ENCODE measurements at regions not wholly inside any gene's neighbourhood (a gene's known extent, or its start where the extent isn't known, plus 50 kb on each side); places are given as distances from the start of the nearest gene placed in this dataset.
"Not testable (repeated sequence)": the region's sequence is repeated elsewhere in the genome, so short reads cannot be mapped to it uniquely, and the experiment has no call there.

DNA sequence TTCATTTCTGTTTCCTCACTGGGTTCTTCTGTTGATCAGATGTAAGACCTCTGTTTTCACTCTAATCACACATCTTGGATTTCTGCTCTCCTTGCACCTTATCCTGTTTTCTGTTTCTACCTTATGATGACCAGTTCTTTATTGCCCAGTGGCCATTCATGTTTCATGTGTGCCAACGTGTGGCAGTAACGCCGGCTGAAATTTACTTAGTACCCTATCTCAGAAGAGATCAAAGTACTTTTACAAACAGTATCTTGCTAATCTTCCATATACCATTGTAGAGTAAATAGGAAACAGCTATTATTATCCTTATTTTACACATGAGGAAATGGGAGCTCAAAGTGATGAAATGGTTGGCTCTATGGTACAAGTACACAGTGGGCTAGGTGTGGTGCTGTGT, 74.0 kb downstream of the GATA3 start:
- no peak for DNase-seq (ENCODE audit: low read depth)

DNA sequence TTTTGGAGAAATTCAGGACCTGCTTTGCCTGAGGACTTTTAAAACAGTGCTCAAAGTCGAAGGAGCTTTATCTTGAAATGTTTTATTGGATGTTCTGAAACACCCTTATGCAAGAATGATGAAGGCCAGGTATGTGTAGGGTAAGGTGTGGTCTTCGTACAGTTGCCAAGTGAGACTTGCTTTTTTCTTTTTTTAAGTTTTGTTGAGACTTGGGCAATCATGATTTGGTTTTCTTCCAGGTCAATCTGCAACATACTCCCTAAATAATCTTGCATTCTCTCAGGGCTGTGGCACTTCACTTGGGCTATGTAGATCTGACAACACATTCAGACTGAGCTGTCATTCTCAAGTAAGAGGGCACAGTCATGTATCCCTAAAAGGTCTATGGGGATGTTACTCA, 75.0 kb downstream of the GATA3 start:
- no peak for DNase-seq (ENCODE audit: low read depth)

DNA sequence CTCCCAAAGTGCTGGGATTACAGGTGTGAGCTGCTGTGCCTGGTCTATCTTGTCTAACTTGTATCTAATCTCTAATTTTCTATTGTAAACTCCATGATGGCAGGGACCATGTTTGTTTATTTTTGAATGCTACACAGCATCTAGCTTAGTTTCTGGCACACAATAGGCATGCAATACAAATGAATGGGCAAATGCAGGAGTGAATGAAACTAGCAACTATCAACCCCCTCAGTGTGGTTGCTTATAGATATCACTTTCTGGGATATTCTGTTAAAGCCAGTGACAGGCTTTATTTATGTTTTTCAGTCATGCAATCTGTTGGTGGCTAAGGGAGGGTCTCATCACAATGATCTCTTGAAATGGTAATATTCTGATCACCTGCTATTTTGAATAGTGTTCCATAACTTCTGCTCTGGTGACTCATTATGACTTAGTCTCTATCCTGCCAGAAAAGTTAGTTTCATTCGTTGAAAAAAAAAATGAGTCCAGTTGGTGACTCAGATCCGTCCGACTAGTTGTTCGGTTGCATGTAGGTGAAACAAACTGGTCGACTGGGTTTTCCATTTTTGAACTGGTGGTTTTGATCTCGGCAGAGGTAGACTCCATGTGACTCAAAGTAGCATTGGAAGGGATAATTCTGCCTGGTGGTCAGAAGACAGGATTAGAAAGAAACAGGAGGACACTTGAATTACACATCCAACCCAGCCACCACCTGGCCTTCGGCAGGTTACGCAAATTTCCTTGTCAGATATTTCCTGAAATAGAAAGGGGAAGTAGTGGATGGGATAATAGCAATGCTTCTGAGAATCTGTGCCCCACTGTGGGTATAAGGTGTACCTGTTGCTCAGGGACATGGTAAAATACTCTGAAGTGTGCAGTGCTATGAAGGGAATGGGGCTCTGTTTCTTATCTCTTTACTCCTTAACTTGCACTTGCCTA, 76.8 kb downstream of the GATA3 start:
- peak; percentile 93 for DNase-seq (ENCODE audit: low read depth)

DNA sequence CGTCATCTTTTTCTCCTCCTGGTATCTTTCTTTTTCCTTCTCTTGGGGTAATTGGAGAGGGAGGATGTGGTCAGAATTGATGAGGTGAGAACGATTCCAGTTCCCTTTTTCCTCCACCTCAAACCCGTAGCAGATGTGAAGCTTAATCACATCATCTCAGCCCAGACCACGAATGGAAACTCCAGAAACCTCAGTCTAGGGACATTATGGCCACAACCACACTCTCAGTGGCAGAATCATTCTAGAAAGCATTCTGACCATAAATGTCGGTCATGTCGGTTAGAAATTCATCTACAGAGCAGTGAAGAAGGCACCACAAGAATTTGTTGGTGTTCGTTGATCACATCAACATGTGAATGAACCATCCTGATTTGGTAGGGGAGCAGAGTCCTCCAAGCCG, 78.7 kb downstream of the GATA3 start:
- DNase-seq (ENCODE audit: low read depth): peak; percentile 94

DNA sequence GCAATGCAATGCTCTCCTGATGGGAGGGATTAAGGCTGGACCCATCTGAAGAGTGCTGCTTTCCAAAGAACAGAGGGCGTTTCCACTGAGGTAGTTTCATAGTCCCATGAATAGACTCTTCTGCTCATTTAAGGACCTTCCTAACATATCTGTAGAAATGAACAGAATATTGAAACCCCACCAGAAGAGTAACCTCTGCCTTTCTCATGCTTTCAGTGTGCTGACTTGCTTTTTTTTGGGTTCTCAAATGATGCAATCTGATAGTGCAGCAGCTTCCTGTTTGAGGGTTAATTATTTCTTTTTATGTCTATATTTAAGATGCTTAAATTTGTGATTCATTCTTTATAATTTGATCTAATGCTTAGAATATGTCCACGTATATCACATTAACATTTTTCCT, 82.2 kb downstream of the GATA3 start:
- DNase-seq (ENCODE audit: low read depth): no peak

DNA sequence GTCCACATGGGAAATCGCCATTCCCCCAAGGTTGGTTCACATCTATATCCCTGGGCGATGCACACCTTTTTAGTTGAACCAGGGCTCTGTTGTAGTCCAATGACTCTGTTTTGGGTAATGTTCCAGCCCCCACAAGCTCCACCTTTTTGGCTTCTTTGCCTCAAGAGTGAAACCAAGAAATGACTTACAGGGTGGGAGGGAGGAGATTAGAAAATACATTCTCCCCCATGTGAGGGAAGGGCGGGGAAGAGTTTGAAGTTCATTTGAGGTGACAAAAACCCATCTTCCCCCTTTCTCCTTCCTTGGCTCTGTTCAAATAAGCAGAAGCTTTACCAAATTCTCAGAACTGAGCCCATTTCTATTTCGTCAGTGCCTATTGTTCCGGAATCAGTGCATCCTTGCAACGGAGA, 82.8 kb downstream of the GATA3 start:
- DNase-seq (ENCODE audit: low read depth): peak; percentile 41

DNA sequence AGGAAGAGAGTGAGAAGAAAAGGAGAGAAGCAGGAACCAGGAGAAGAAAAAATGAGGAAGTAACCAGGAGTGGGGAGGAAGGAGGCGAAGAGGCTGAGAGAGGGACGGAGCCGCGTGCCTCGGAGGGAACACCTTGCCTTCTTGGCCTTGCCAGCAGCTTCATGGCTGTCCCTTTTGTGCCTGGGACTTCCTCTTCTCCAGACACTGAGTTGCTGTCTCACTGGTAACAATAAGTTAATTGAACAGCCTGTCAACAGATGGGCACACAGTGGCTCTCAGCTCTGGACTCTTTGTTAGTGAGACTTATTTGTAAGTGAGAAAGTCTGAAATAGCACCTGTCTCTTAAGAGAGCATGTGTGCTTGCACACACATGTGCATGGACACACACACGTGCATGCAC, 83.2 kb downstream of the GATA3 start:
- peak; percentile 49 for DNase-seq (ENCODE audit: low read depth)

DNA sequence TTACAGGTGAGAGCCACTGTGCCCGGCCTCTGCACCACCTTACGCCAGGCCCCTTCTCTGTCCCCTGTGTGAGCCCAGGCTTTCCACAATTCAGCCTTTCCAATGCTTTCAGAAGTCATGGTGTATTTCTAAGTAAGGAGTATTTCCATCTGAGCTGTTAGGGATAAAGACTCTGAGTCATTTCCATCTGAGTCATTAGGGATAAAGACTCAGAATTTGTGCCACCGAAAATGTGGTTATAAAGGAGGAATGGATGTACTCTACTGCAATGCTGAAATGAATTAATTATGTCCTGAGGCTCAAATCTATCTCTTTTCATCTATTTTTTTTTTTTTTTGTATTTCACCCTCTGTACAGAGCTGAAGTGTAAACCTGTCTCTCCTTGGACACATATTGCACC, 84.0 kb downstream of the GATA3 start:
- DNase-seq (ENCODE audit: low read depth): peak; percentile 95

DNA sequence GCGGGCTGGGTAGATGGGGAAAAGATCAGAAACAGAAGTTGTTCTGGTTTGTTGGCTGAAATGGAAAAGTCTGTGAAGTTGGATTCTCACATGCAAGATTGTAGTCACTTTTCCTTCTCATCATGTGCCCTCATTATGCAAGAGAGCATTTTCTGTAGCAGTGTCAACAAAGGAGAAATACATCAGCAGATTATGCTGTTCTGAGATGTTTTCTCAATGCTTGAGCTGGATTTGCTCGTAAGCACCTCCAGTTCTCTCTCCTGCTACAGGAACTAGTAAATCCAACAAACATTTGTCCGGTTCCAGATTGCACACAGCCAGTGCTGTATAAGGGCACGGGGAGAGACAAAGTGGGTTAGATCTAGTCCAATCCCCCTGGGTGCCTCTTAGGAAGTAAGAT, 90.0 kb downstream of the GATA3 start:
- DNase-seq (ENCODE audit: low read depth): no peak

DNA sequence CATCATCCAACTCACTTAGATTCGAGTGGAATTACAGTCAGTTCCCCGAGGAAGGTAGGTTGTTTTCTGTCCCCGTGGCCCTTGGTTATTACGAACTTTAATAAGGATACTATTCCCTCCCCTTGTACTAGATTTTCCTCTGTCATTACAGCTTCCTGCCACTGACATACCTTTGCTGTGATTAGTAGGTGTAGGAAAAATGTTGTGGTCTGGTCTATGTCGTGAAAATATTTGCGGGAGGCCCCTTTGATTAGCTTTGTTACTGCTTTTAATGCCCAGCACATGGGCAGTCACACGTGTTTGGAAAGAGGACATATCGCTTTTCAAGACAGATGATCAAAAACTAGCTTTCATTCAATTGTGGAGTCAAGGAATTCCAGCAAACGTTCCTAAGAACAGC, 92.2 kb downstream of the GATA3 start:
- DNase-seq (ENCODE audit: low read depth): peak; percentile 79

DNA sequence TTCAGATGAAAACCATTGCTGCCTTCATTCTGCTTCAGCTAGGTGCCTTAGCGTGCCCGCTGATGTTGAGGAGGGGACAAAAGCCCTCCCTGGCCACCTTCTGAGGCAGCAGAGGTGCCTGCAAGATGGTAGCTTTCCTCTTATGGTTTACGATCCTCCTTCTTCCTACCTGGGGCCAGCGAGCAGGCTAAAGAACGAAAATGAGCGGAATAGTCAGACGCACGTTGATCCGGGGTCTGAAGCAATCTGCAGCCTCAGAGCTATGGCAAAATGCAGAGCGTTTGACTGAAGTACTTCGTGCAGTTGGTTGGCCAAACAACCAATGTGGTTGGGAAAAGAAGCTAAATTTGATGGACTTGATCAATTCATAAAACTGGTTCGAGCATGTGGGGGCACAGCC, 95.5 kb downstream of the GATA3 start:
- no peak for DNase-seq (ENCODE audit: low read depth)

DNA sequence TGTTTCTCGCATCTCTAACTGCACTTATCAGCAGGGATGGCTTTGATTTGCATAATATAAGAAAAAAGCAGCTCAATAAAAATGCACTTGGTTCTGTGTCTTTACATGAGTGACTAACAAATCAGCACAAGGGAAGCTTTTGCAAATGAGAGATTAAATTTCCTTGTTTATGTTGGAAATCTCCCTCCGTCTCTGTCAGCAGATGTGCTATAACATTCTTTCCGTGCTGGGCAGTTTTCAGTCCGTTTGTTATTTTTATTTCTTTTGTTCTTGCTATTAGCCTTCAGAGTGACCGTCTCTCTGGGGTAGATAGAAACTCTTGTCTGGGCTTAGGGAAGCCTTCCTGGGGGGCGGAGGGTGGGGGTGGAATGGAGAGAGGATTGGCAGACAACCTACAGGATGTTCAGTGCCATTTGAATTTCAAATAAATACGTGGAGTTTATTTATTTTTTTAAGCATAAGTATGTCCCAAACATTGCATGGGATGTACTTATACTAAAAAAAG, 96.0 kb downstream of the GATA3 start:
- DNase-seq (ENCODE audit: low read depth): peak; percentile 59

DNA sequence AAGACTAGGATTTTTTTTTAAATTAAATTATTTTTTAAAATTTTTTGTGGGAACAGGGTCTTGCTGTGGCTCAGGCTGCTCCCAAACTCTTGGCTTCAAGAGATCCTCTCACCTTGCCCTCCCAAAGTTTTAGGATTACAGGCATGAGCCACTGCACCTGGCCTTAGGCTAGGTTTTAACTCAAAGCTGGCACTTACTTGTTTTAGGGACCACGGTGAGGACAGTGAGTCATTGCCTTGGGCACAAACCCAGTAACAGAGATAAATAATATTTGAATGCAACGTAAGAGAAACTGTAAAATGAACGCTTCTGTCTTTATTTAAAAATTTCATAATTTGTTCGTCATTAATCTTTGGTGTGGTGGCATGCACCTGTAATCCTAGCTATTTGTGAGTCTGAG, 96.6 kb downstream of the GATA3 start:
- DNase-seq (ENCODE audit: low read depth): peak; percentile 54

DNA sequence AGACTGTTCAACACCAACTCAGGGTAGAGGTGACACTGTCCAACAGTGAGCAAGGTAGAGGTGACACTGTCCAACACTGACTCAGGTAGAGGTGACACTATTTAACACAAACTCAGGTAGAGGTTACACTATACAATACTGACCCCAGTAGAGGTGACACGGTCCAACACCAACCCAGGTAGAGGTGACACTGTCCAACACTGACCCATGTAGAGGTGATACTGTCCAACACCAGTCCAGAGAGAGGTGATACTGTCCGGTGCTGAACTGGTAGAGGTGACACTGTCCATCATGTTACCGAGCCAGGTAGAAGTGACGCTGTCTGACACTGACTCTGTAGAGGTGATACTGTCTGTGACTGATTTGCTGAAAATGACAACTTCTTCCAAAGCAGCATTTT, 102.4 kb downstream of the GATA3 start:
- no peak for DNase-seq (ENCODE audit: low read depth)

DNA sequence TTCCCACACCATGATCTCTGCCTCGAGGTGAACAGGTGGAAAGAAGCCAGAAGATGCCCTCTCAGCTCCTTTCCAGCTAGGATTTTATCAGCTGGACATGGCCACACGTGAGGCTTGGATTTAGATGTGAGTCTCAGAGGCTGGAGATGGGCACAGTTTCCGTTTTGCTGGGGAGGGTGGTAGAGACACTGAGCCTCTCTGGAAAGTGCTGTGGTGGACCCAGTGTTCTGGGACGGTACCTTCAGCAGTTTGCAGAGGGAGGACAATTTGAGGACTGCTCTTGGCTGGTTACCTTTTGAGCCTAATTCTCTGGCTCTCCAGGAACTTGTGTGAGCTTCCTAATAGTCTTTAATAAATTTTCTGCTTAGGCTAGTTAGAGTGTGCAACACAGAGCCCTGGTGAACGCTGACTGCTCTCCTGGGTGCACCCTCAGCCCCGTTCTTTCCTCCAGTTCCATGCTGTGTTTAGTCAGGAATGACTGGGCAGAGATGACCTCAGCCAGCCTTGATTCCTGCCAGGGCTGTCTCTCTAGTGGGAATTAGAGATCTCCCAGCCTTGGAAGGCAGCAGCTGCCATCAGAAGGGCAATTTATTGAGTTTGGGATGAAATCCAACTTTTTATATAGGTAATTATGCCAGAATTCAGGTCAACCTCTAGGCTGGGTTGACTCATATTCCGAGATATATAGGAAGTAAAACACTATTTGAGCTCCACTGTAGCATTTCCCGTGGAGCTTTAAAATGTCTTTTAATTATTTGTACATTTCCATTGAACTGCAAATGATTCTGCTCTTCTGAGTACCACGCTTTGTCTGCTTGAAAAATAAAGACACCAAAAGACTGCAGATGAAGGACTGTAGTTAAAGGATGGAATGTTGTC, 103.9 kb downstream of the GATA3 start:
- peak; percentile 67 for DNase-seq (ENCODE audit: low read depth)

DNA sequence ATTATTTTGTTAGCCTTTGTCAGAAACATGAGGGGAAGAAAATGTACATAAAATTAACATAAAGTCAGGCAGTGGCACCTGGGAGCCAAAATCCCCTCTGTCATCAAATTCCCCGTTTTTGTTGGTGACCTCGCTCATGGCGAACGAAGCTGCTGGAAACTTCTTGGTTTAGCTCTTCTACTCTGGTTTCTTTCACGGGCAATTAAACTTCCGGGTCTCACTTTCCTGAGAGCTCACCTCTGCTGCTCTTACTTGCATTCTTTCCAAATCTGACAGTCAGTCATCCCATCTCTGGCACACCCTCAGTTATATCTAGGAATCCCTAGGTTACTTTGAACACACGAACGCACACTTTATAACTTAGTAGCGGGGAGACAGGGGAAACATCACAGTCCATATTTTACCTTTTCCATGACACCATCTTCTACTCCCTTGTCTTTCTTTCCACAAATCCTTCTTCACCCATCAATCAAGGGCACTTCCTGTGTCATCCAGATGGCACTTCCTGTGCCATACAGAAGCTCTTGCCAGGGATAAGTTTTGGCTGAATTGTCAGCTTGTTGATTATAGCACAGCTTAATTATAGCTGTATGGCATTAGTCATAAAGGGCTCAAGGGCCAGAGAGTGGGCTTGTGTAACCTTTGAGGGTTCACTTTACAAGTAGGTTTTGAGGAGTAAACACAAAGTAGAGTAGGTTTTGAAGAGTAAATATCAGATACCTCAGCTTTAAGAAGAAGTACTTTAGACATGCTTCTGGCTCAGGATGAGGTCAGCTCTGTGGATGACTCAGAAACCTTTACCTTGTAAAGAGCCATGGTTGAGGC, 105.1 kb downstream of the GATA3 start:
- peak; percentile 75 for DNase-seq (ENCODE audit: low read depth)

DNA sequence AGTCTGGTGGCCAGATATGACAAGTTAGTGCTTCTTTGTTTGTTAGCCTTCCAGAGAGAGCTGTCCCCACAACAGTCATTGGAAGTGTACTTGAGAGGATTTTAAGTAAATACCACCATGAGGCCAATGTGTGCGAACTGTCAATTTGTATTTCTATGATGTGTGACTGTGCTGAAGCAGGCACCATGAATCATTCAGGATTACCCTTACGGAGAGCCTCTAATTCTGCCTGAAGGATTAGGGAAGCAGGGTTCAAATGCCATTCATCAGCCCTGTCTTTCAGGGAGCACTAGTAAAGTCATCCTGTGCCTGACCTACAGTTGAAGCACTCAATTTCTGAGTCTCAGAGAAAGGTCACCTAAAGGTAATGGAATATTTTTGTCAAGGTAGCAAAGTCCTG, 109.3 kb downstream of the GATA3 start:
- no peak for DNase-seq (ENCODE audit: low read depth)

DNA sequence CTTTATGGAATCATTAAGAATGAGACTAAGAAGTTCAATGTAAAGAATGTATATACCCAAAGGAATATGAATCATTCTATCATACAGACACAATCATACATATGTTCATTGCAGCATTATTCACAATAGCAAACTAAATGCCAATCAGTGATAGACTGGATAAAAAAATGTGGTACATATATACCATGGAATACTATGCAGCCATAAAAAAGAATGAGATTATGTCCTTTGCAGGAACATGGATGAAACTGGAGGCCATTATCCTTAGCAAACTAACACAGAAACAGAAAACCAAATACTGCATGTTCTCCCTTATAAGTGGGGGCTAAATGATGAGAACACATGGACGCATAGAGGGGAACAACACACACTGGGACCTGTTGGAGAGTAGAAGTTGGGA, 110.2 kb downstream of the GATA3 start:
- not testable (repeated sequence) for DNase-seq (ENCODE audit: low read depth)

DNA sequence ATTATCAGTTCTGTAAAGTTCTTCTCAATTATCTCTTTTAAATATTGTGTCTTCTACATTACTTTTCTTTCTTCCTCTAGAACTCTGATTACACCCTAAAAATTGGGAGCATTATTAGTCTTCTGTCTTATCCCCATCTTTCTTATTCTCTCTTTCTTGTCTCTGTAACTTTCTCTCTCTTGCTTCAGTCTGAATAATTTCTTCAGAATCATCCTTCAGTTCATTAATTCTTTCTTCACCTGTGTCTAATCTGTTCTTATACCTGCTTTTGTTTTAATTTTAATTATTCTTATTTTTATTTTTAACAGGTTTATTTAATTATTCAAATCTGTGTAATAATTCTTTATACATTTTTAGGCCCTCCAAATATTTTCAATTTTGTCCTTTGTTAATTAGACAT, 114.3 kb downstream of the GATA3 start:
- no peak for DNase-seq (ENCODE audit: low read depth)

DNA sequence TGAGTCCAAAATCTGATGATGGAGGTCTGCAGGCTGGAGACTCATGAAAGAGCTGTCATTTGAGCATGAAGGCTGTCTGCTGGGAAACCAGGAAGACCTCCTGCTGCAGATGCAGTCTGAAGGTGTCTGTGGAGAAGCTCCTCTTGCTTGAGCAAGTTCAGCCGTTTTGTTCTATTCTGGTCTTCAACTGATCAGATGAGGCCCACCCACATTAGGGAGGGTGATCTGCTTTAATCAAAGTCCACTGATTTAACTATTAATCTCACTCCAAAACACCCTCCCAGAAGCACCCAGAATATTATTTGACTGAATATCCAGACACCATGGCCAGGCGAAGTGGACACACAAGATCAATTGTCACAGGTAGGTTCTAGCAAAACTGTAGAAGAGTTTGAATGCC, 116.5 kb downstream of the GATA3 start:
- DNase-seq (ENCODE audit: low read depth): no peak

DNA sequence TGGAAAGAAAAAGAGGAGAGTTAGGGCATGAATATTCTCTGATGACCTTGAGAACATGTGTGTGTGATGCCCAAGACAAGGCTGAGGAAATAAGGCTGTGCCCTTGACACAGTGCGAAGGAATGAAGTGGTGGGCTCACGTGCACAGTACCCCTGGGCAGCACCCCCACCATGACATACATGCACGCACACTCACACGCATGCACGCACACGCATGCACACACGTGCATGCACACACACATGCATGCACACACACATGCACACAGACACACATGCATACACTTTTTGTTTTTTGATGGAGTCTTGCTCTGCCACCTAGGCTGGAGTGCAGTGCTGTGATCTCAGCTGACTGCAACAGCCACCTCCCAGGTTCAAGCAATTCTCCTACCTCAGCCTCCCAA, 118.1 kb downstream of the GATA3 start:
- no peak for DNase-seq (ENCODE audit: low read depth)

Data from RPMI7951 (cell line).